Suppressor macrophage treated with lipopolysaccharide for 4 hours (primary cell): ENCODE measurements at regions not wholly inside any gene's neighbourhood (a gene's known extent, or its start where the extent isn't known, plus 50 kb on each side); places are given as distances from the start of the nearest gene placed in this dataset.

Experiments used
- DNase-seq: peaks from one replicate; pipeline ENCODE4 v3.0.0-alpha.2; 2020

- DNase-seq: no peak
Observed at GRCh38 chr2:70036290-70036689, 51.0 kb upstream of the PCBP1 start.

GRCh38 chr2:70035344-70035844 is 51.9 kb upstream of the PCBP1 start:
- no peak for DNase-seq

GRCh38 chr2:70030724-70031420 is 56.4 kb upstream of the PCBP1 start:
- DNase-seq: peak; percentile 30

- peak; percentile 94 for DNase-seq
Observed at GRCh38 chr2:70029814-70030409, 57.4 kb upstream of the PCBP1 start.

GRCh38 chr2:70024284-70024683 is 62.9 kb upstream of the ASPRV1 start:
- no peak for DNase-seq

GRCh38 chr2:70019096-70019495 is 57.7 kb upstream of the ASPRV1 start:
- DNase-seq: peak; percentile 91

GRCh38 chr2:70017962-70018361 is 56.5 kb upstream of the ASPRV1 start:
- no peak for DNase-seq

- peak; percentile 41 for DNase-seq
Observed at GRCh38 chr2:70014959-70015358, 53.5 kb upstream of the ASPRV1 start.

- no peak for DNase-seq
Observed at GRCh38 chr2:70012887-70013286, 51.5 kb upstream of the ASPRV1 start.

GRCh38 chr2:70011786-70012185 is 50.4 kb upstream of the ASPRV1 start:
- DNase-seq: no peak

GRCh38 chr2:70011335-70011734 is 49.9 kb upstream of the ASPRV1 start:
- DNase-seq: no peak
